ENCODE measurements at regions not wholly inside any gene's neighbourhood (a gene's known extent, or its start where the extent isn't known, plus 50 kb on each side); places are given as distances from the start of the nearest gene placed in this dataset.

DNA sequence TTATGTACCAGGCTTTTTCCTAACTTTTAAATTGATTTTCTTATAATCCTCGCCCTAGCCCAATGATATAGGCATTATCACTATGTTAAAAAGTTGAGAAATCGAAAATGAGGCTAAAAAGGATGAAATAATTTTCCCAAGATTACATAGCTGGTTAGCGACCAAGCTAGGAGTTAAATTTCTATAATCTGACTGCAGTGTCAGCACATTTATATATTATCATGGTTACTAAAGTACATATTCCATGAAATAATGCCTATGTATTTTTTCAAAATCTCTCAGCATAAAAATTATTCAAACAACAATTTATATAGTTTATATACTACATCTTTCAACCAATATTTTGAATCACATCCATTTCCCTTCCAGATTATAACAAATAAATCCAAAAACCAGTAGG lies 317.3 kb upstream of the TFPI start:
- Histone ChIP-seq H2BK20ac (ENCODE audit: low read length) (no peak overlapping the region), H4K8ac (ENCODE audit: extremely low read depth, insufficient read depth, low read length) (no peak overlapping the region), H2BK120ac (replicated peaks; ENCODE audit: low read depth, low read length) (no peak overlapping the region), H3K79me1 (ENCODE audit: low read depth, low read length) (no peaks in the 10 kb centered on the region), H2BK15ac (ENCODE audit: low read length) (no peak overlapping the region), H4K91ac (replicated peaks; ENCODE audit: insufficient read length, low read length) (no peak overlapping the region), H3K4me3 (ENCODE audit: extremely low read depth in 1 of 4, insufficient read depth in 2 of 4, low read depth in 3 of 4, low read length in 4 of 4) (no peak overlapping the region), H3K4me2 (ENCODE audit: insufficient read depth in 1 of 2, low read depth in 2 of 2, low read length in 2 of 2) (no peak overlapping the region), H3K36me3 (ENCODE audit: control insufficient read depth in 2 of 4, insufficient read depth in 4 of 4, low read length in 3 of 4) (no peaks in the 10 kb centered on the region), H3K4ac (replicated peaks; ENCODE audit: insufficient read length, low read depth, low read length) (no peak overlapping the region), H3K23me2 (ENCODE audit: low read depth, low read length) (no peaks in the 10 kb centered on the region), H3K14ac (ENCODE audit: insufficient read length) (no peak overlapping the region), H3K9me3 (ENCODE audit: insufficient read depth in 2 of 2, low read depth in 1 of 2, low read length in 1 of 2) (peaks cover 0 to 10% of the 10 kb centered on the region in 2 experiments; a peak in 2 of 4 replicates), H3K27me3 (replicated peaks in 1 of 4; ENCODE audit: control insufficient read depth in 3 of 4, extremely low read depth in 1 of 4, insufficient read depth in 3 of 4, low read length in 3 of 4) (no peaks in the 10 kb centered on the region), H2AK5ac (ENCODE audit: low read depth, low read length) (no peak overlapping the region), H3K9ac (replicated peaks in 1 of 4; ENCODE audit: extremely low read depth in 1 of 4, low read depth in 3 of 4, low read length in 3 of 4) (no peak overlapping the region), H3K18ac (ENCODE audit: extremely low read depth, low read length) (no peak overlapping the region), H2AFZ (ENCODE audit: low read length) (no peak overlapping the region), H3K79me2 (ENCODE audit: control insufficient read depth in 1 of 2, insufficient read depth in 2 of 2, low read length in 2 of 2) (no peaks in the 10 kb centered on the region), H3K27ac (ENCODE audit: low read depth, low read length) (no peak overlapping the region), H3K23ac (ENCODE audit: insufficient read length) (no peak overlapping the region), H2BK12ac (ENCODE audit: low read depth, low read length) (no peak overlapping the region), H3K4me1 (replicated peaks in 1 of 4; ENCODE audit: control insufficient read depth in 3 of 4, insufficient read depth in 4 of 4, low read length in 3 of 4) (no peaks in the 10 kb centered on the region), H3K56ac (replicated peaks; ENCODE audit: insufficient read length, low read depth, low read length) (no peak overlapping the region), H4K20me1 (replicated peaks in 1 of 2; ENCODE audit: control insufficient read depth in 1 of 2, insufficient read depth in 2 of 2, low read length in 2 of 2) (no peaks in the 10 kb centered on the region), H2BK5ac (ENCODE audit: low read depth, low read length) (no peak overlapping the region), H4K5ac (ENCODE audit: insufficient read length, low read depth, low read length) (no peak overlapping the region)
- ChIA-PET CTCF (ENCODE audit: partially characterized antibody) (interaction anchor here (0.6 kb wide), 1 partner anchor 16 kb away, joined by 4 read pairs; no protein-coding TSS in a partner anchor), POLR2A (ENCODE audit: partially characterized antibody) (no interaction called here)
- 90% methylated on average over 3 of the region's 3 CpGs; no CpG with 5 or more reads in 1 of the 2 experiments for WGBS, 2 experiments (ENCODE audit: extremely low coverage in 1 of 2, insufficient coverage in 1 of 2, insufficient read length in 1 of 2, insufficient replicate concordance in 2 of 2, low coverage in 1 of 2, low lambda C conversion rate in 2 of 2, missing lambda C conversion rate in 1 of 2)
- DNase-seq (ENCODE audit: low read depth in 1 of 2, low spot score in 2 of 2) (no peak), FAIRE-seq (no peak)
- TF ChIP-seq SP2 (IDR thresholded peaks at IDR 0.05; ENCODE audit: low read length), result no peak

Measured in H1 (cell line).